K562 (cell line): ENCODE measurements at regions not wholly inside any gene's neighbourhood (a gene's known extent, or its start where the extent isn't known, plus 50 kb on each side); places are given as distances from the start of the nearest gene placed in this dataset.

ENCODE experiments used
- CREB3L1 ChIP-seq: fragments of 450-650 bp; IDR thresholded peaks from 2 replicates; pipeline ENCODE4 v1.6.1; 2014; ENCODE audit warnings: low read depth, mild to moderate bottlenecking, moderate library complexity, borderline replicate concordance
- CTBP1 ChIP-seq: fragments of 450-650 bp; IDR thresholded peaks from 2 replicates; pipeline ENCODE4 v1.6.1; 2016; ENCODE audit warnings: borderline replicate concordance
- ILK ChIP-seq: fragments of 450-650 bp; IDR thresholded peaks from 2 replicates; pipeline ENCODE4 v1.6.1; 2016; ENCODE audit warnings: missing genetic modification characterization, low read depth, mild to moderate bottlenecking, missing compliant biosample characterization, moderate library complexity, borderline replicate concordance
- MNT ChIP-seq, 2 experiments: fragments of 450-650 bp; conservative IDR thresholded peaks; 2 replicates each; pipeline ENCODE4 v1.6.1; 2017; ENCODE audit warnings: mild to moderate bottlenecking in 2 of 2, moderate library complexity in 2 of 2
- NELFE ChIP-seq: IDR thresholded peaks from 2 replicates; pipeline ENCODE4 v1.6.1; 2011; ENCODE audit warnings: mild to moderate bottlenecking; ENCODE audit not compliant: insufficient read depth, insufficient read length
- RB1 ChIP-seq: fragments of 450-650 bp; IDR thresholded peaks from 2 replicates; pipeline ENCODE4 v1.6.1; 2017; ENCODE audit warnings: low read depth, mild to moderate bottlenecking
- SMC3 ChIP-seq: conservative IDR thresholded peaks from 2 replicates; pipeline ENCODE4 v1.6.1; 2011; ENCODE audit warnings: low read depth, low read length, improper control_type of control experiment; ENCODE audit not compliant: insufficient read depth
- TAF1 ChIP-seq: IDR thresholded peaks from 2 replicates; pipeline ENCODE4 v1.6.1; 2011; ENCODE audit warnings: mild to moderate bottlenecking, low read length, moderate library complexity; ENCODE audit not compliant: insufficient read depth, control insufficient read depth, severe bottlenecking; ENCODE audit errors: extremely low read depth
- TARDBP ChIP-seq: fragments of 450-650 bp; IDR thresholded peaks from 2 replicates; pipeline ENCODE4 v1.6.1; 2016
- ZNF507 ChIP-seq: conservative IDR thresholded peaks from 2 replicates; pipeline ENCODE4 v1.6.1; 2017; ENCODE audit warnings: missing genetic modification characterization, missing compliant biosample characterization
- TF ChIP-seq, protein P1 (sequence below): sonication (generic); formaldehyde crosslinking; IDR thresholded peaks from 2 replicates; pipeline ENCODE4 v1.5.0; 2020; ENCODE audit warnings: missing genetic modification reagents
- TF ChIP-seq, protein P2 (sequence below), 2 experiments: fragments of 450-650 bp in 1 of 2; IDR thresholded peaks; 2 replicates each; pipeline ENCODE4 v1.6.1; 2011 to 2017; ENCODE audit warnings: low read depth in 2 of 2, antibody characterized with exemption in 1 of 2, borderline replicate concordance in 1 of 2, low read length in 1 of 2, mild to moderate bottlenecking in 1 of 2, mixed read lengths in 1 of 2; ENCODE audit not compliant: control insufficient read depth in 1 of 2
- TF ChIP-seq, protein P3 (sequence below), 3 experiments: IDR thresholded peaks in 2 of 3; conservative IDR thresholded peaks in 1 of 3; 2 replicates each; pipeline ENCODE4 v1.5.1; 2011 to 2012; ENCODE audit warnings: low read length in 3 of 3, mild to moderate bottlenecking in 3 of 3, control low read depth in 2 of 3, improper control_type of control experiment in 1 of 3, inconsistent platforms in 1 of 3, low read depth in 1 of 3, mixed read lengths in 1 of 3, moderate library complexity in 1 of 3; ENCODE audit not compliant: insufficient read depth in 2 of 3

- TF ChIP-seq TARDBP (no peak), ILK (tag) (no peak), TAF1 (no peak), SMC3 (no peak), MNT (conservative IDR thresholded peaks at IDR 0.05) (no peak), NELFE (no peak), RB1 (no peak), CREB3L1 (no peak), ZNF507 (tag) (no peak), CTBP1 (0 out of 2 replicates have a peak, but pooled peaks have one; percentile 9)
- TF ChIP-seq, protein P1, sequence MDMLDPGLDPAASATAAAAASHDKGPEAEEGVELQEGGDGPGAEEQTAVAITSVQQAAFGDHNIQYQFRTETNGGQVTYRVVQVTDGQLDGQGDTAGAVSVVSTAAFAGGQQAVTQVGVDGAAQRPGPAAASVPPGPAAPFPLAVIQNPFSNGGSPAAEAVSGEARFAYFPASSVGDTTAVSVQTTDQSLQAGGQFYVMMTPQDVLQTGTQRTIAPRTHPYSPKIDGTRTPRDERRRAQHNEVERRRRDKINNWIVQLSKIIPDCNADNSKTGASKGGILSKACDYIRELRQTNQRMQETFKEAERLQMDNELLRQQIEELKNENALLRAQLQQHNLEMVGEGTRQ, result no peak
- TF ChIP-seq, protein P2, sequence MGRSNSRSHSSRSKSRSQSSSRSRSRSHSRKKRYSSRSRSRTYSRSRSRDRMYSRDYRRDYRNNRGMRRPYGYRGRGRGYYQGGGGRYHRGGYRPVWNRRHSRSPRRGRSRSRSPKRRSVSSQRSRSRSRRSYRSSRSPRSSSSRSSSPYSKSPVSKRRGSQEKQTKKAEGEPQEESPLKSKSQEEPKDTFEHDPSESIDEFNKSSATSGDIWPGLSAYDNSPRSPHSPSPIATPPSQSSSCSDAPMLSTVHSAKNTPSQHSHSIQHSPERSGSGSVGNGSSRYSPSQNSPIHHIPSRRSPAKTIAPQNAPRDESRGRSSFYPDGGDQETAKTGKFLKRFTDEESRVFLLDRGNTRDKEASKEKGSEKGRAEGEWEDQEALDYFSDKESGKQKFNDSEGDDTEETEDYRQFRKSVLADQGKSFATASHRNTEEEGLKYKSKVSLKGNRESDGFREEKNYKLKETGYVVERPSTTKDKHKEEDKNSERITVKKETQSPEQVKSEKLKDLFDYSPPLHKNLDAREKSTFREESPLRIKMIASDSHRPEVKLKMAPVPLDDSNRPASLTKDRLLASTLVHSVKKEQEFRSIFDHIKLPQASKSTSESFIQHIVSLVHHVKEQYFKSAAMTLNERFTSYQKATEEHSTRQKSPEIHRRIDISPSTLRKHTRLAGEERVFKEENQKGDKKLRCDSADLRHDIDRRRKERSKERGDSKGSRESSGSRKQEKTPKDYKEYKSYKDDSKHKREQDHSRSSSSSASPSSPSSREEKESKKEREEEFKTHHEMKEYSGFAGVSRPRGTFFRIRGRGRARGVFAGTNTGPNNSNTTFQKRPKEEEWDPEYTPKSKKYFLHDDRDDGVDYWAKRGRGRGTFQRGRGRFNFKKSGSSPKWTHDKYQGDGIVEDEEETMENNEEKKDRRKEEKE (IDR thresholded peaks at IDR 0.05; ENCODE audit: borderline replicate concordance in 1 of 2, control insufficient read depth in 1 of 2, low read depth in 2 of 2, low read length in 1 of 2), result no peak
- TF ChIP-seq, protein P3, sequence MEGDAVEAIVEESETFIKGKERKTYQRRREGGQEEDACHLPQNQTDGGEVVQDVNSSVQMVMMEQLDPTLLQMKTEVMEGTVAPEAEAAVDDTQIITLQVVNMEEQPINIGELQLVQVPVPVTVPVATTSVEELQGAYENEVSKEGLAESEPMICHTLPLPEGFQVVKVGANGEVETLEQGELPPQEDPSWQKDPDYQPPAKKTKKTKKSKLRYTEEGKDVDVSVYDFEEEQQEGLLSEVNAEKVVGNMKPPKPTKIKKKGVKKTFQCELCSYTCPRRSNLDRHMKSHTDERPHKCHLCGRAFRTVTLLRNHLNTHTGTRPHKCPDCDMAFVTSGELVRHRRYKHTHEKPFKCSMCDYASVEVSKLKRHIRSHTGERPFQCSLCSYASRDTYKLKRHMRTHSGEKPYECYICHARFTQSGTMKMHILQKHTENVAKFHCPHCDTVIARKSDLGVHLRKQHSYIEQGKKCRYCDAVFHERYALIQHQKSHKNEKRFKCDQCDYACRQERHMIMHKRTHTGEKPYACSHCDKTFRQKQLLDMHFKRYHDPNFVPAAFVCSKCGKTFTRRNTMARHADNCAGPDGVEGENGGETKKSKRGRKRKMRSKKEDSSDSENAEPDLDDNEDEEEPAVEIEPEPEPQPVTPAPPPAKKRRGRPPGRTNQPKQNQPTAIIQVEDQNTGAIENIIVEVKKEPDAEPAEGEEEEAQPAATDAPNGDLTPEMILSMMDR (IDR thresholded peaks at IDR 0.05 in 2 of 3, conservative IDR thresholded peaks at IDR 0.05 in 1 of 3; ENCODE audit: insufficient read depth in 2 of 3, low read depth in 1 of 3, low read length in 3 of 3), result no peak
Observed at GRCh38 chr7:88565401-88565800, 194.1 kb upstream of the ZNF804B start.
